ENCODE measurements at regions not wholly inside any gene's neighbourhood (a gene's known extent, or its start where the extent isn't known, plus 50 kb on each side); places are given as distances from the start of the nearest gene placed in this dataset.
"Not testable (repeated sequence)": the region's sequence is repeated elsewhere in the genome, so short reads cannot be mapped to it uniquely, and the experiment has no call there.

DNA sequence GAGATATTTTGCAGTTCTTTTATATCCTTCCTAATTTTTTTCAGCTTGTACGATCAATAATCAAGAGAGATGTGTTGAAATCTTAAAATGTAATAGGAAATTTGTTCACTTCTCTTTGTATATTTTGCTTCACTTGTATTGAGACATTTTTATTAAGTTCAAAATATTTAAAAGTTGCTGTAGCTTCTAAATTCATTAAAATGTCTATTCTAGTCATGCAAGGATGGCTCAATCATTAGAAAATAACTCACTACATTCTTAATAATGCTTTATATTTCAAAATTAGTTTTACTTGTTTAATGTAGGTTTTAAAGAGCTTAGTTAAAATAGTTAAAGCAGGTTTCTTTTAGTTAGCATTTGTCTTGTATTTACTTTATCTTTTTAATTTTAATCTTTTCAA is 308.4 kb downstream of the CYRIA start:
- no peak for DNase-seq

DNA sequence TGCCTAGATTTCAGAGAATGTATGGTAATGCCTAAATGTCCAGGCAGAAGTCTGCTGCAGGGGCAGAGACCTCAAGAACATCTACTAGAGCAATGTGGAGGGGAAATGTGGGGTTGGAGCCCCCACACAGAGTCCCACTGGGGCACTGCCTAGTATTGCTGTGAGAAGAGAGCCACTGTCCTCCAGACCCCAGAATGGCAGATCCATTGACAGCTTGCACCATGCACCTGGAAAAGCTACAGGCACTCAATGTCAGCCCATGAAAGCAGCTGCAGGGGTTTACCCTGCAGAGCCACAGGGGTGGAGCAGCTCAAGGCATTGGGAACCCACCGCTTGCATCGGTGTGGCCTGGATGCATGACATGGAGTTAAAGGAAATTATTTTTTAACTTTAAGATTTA is 314.1 kb downstream of the CYRIA start:
- no peak for DNase-seq

- no peak for DNase-seq
Observed at GRCh38 chr2:16351137-16351536, 314.5 kb downstream of the CYRIA start.

DNA sequence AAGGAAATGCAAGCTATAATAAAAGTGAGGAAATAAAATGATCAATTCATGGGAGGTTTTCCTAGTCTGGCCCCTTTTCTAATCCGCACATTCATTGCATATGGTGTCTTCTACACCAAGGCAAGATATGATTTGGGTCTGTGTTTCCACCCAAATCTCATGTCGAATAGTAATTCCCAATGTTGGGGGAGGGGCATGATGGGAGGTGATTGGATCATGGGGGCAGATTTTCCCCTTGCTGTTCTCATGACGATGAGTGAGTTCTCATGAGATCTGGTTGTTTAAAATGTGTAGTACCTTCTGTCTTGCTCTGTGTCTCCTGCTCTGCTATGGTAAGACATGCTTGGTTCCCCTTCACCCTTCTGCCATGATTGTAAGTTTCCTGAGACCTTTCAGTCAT is 315.4 kb downstream of the CYRIA start:
- DNase-seq, result no peak

GRCh38 chr2:16349811-16350210 is 315.8 kb downstream of the CYRIA start:
- no peak for DNase-seq

DNA sequence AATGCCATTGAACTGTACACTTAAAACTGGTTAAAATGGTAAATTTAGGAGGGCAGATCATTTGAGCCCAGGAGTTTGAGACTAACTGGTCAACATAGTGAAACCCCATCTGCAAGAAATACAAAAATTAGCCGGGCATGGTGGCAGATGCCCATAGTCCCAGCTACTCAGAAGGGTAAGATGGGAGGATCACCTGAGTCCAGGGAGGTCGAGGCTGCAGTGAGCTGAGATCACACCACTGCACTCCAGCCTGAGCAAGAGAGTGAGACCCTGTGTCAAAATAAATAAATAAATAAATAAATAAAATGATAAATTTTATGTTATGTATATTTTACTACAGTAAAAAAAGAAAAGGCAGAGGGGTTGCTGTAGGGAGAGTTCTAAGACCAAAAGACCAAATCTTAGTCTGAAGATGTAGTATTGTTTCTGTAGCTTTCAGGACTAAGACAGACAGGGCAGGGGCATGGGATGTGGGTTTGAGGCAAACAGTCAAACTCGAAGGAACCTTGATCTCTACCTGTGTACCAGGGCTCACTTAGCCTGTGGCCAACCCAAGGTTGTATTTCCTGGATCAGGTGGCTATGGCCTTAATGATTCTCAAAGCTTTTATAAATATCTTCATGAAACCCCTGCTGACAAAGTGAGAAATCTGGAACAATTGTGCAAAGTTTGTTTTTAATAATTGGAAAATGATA is 316.7 kb downstream of the CYRIA start:
- no peak for DNase-seq

DNA sequence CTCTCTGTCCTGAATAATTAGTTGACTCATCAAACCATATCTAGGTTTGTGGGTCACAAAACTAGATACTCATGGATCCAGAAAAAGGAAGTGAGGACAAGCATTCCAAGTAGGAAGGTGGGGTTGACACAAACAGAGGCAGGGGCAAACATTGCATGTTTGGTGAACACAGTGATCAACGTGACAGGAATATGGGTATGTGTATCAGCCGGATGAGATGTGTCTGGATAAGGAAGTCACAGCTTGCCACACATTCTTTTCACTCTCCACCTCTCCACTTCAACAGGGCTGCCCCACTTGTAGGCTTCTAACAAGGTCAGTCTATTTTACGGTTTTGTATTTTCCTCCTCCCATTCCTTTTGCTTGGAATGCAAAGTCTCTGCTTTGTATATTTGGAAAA is 319.0 kb downstream of the CYRIA start:
- DNase-seq, result no peak

- DNase-seq, result not testable (repeated sequence)
Observed at GRCh38 chr2:16345231-16345630, 320.4 kb downstream of the CYRIA start.

GRCh38 chr2:16339206-16339605 is 326.4 kb downstream of the CYRIA start:
- no peak for DNase-seq

DNA sequence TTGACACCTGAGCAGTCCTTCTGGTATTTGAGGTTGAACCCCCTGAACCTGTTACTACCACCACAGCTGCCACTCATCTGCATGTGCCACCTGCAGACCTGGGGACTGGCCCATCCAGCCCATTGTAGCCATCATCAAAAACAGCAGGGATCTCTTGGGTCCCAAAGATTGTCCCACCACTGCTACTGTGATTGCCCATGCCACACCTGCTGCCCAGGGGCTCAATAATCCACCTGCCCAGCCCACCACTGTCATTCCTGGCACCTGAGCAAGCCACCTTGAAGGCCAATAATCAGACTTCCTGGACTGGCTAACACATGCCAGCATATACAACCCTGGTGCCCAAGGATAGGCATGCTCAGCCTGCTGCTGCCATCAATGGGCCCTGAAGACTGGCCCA is 327.6 kb downstream of the CYRIA start:
- DNase-seq, result no peak

- DNase-seq, result no peak
Observed at GRCh38 chr2:16336916-16337315, 328.7 kb downstream of the CYRIA start.

GRCh38 chr2:16336491-16336890 is 329.1 kb downstream of the CYRIA start:
- no peak for DNase-seq

- DNase-seq, result no peak
Observed at GRCh38 chr2:16335947-16336346, 329.7 kb downstream of the CYRIA start.

GRCh38 chr2:16335604-16335930 is 330.1 kb downstream of the CYRIA start:
- no peak for DNase-seq

- DNase-seq, result no peak
Observed at GRCh38 chr2:16334886-16335603, 330.6 kb downstream of the CYRIA start.

DNA sequence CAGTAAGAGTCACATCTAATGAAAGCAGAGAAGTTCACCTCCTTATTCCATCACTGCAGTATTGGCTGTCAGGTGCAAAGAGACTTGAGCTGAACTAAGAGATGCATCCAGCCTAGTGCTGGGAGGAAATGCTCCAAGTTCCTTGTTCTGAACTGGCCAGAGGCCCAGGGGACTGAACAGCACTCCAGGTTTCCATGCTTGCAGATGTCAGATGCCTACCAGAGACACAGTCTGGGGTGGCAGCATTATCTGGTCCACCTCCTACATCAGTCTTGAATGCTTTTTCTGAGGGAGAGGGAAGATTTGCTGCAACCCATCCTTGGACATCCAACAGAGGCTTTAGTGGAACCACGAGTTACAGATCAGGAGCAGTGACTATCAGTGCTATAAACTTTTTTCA is 331.3 kb downstream of the CYRIA start:
- no peak for DNase-seq

GRCh38 chr2:16333681-16334080 is 332.0 kb downstream of the CYRIA start:
- DNase-seq, result no peak

DNA sequence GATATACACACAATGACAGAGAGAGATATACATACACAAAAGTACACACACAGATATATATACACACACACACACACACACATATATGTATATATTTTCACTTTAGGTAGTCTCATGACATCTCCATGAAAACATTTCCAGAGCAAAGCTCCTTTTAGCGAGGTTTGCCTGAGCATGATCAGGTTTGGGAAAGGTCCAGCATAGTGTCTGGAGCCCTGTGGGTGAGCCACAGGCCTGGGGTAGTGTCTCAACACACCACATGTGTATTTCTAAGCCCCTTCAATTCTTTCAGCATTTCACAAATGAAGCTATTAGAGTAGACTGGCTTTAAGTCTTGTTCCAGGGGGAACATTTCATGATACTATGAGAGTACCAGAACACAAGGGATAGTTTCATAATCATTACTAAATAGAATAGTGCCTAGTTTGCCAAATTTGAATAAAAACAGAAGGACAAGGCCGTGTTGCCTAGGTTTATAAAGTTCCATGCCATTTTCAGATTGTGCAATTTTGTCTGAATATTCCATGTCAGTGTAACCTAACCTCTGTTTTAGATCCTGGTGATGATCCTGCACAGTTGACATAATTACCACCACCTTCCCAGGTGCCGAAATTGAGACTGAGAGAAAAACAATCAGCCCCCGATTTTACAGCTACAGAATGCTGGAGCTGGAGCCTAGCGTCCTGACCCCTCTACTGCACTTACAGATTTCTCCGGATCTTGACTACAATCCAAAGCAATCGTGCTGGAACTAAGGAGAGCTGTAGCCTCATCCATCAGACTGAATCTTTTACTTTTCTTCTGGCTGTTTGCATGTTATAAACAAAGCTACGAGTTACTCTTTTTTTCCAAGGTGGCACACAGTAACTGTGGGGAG is 332.7 kb downstream of the CYRIA start:
- DNase-seq, result no peak

DNA sequence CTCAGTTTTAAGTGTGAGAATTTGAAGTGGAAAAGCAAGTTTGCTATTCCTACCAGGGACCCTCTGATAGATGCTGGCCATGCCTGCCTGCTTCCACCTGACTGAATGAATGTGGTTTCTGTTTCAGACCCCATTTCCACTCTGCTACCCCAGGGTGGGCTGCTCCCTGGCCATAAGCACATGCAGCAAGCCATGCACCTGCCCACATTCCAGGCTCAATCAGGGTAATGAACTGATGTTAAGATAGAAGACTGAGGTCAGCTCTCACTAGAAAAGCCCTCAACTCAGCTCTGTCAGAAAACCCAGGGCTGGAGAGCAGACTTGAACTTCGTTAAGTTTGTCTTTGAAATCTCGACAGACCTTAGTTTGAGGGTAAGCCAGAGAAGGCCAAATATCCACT is 333.9 kb downstream of the CYRIA start:
- DNase-seq, result no peak

- no peak for DNase-seq
Observed at GRCh38 chr2:16330982-16331381, 334.7 kb downstream of the CYRIA start.

- no peak for DNase-seq
Observed at GRCh38 chr2:16330571-16330970, 335.1 kb downstream of the CYRIA start.

DNA sequence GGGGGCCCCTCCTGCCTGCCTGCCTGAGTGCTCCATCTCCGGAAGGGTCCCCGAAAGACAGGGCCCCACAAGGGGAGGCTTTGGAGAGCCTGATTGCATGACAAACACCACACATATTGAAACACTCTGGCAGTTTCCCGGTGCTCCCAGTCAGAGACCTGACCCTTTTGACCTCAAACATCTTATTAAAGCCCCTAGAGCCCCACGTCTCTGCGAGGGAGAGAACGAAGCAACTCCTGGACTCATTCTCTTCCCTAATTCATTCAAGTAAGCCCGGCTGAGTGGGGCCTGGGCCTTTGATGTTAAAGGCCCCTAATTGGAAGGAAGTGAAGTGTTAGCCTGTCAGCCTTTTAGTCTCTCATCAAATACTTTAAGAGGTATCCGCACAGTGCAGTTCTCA is 335.6 kb downstream of the CYRIA start:
- no peak for DNase-seq

- DNase-seq, result no peak
Observed at GRCh38 chr2:16329421-16329820, 336.2 kb downstream of the CYRIA start.

Data from RPMI8226 (cell line).